AG09309 (cell line): ENCODE measurements at regions not wholly inside any gene's neighbourhood (a gene's known extent, or its start where the extent isn't known, plus 50 kb on each side); places are given as distances from the start of the nearest gene placed in this dataset.

Source experiments
- DNase-seq: peaks from one replicate; pipeline ENCODE4 v3.0.0-alpha.2; 2010; ENCODE audit warnings: low read depth
- H3K4me3 ChIP-seq: 2 replicates; pipeline ENCODE4 v1.5.1; 2011; ENCODE audit warnings: mild to moderate bottlenecking, low read depth, low read length, moderate library complexity; ENCODE audit not compliant: control insufficient read depth
- CTCF ChIP-seq: IDR thresholded peaks from 2 replicates; pipeline ENCODE4 v1.5.1; 2011; ENCODE audit warnings: mild to moderate bottlenecking, low read depth, low read length, inconsistent platforms; ENCODE audit not compliant: insufficient read depth, control insufficient read depth; ENCODE audit errors: missing control alignments

- DNase-seq, result no peak
- no peak for TF ChIP-seq CTCF
- H3K4me3 ChIP-seq, result no peak overlapping the region
Measured at GRCh38 chr5:125257057-125257972, 510.9 kb upstream of the ZNF608 start.

- DNase-seq, result no peak
- no peak for TF ChIP-seq CTCF
- H3K4me3 ChIP-seq, result no peak overlapping the region
Measured at GRCh38 chr5:125257997-125258396, 511.6 kb upstream of the ZNF608 start.

- no peak for TF ChIP-seq CTCF
- no peak overlapping the region for H3K4me3 ChIP-seq
- DNase-seq, result no peak
Measured at GRCh38 chr5:125258615-125259014, 512.2 kb upstream of the ZNF608 start.

DNA sequence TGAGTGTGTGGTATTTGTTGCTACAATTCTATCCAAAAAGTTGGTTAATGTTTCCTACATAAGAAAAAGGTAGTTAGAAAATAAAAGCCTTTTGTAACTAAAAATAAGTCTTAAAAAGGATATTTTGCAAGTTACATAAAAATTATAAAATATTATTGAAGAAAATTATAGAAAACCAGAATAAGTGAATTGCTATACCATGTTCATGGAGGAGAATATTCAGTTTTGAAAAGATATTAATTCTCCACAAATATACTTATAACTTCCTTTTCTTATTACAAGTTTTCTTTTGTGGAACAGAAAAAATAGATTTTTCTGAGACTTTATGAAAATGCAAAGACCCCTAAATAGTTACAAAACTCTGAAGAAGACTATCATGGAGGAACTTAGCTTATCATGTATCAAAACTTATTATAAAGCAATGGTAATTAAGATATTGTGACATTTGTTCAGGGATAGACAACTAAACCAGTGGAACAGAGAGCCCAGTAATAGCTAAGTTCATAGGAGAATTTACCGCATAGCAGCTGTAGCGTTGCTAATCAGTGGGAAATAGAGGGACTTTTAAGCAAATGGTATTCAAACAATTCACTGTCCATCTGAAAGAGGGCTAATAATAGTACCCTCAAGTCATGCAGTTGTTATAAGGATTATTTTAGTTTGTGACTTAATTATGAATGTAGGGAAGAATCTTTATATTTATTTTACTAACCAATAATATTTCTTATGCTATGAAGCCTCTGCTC, 515.2 kb upstream of the ZNF608 start:
- no peak overlapping the region for H3K4me3 ChIP-seq
- no peak for TF ChIP-seq CTCF
- no peak for DNase-seq

- H3K4me3 ChIP-seq, result no peak overlapping the region
- no peak for TF ChIP-seq CTCF
- DNase-seq, result no peak
Measured at GRCh38 chr5:125262782-125263181, 516.3 kb upstream of the ZNF608 start.

DNA sequence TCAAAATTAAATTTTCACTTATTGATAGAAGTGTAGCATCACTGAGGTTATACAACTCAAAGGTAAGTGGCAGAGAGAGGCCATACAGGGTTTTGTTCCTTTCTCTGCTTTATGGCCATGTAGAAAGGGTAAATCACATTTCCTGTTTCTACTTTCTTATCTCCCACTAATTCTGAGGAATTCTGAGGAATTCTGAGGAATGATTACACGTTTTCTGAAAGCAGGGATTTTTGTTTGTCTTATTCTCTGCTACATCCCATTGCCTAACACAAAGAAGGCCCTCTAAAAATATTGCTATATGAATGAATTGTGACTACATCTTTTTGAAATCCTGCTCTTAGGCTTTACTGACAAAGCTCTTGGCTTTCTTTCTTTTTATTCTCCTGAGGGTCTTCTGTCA, 516.9 kb upstream of the ZNF608 start:
- DNase-seq, result no peak
- no peak overlapping the region for H3K4me3 ChIP-seq
- no peak for TF ChIP-seq CTCF
